ENCODE measurements at regions not wholly inside any gene's neighbourhood (a gene's known extent, or its start where the extent isn't known, plus 50 kb on each side); places are given as distances from the start of the nearest gene placed in this dataset.

GRCh38 chr21:32113486-32113885 lies 165.4 kb downstream of the MIS18A start:
- TF ChIP-seq, protein P1, sequence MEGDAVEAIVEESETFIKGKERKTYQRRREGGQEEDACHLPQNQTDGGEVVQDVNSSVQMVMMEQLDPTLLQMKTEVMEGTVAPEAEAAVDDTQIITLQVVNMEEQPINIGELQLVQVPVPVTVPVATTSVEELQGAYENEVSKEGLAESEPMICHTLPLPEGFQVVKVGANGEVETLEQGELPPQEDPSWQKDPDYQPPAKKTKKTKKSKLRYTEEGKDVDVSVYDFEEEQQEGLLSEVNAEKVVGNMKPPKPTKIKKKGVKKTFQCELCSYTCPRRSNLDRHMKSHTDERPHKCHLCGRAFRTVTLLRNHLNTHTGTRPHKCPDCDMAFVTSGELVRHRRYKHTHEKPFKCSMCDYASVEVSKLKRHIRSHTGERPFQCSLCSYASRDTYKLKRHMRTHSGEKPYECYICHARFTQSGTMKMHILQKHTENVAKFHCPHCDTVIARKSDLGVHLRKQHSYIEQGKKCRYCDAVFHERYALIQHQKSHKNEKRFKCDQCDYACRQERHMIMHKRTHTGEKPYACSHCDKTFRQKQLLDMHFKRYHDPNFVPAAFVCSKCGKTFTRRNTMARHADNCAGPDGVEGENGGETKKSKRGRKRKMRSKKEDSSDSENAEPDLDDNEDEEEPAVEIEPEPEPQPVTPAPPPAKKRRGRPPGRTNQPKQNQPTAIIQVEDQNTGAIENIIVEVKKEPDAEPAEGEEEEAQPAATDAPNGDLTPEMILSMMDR (IDR thresholded peaks at IDR 0.05 in 2 of 3, conservative IDR thresholded peaks at IDR 0.05 in 1 of 3; ENCODE audit: control insufficient read depth in 2 of 3, extremely low read depth in 1 of 3, insufficient read depth in 1 of 3, low read depth in 3 of 3, low read length in 3 of 3) = no peak
- TF ChIP-seq FOS (IDR thresholded peaks at IDR 0.05; ENCODE audit: borderline replicate concordance, extremely low read depth, insufficient read length) = no peak
- no peak for TF ChIP-seq BCLAF1 (IDR thresholded peaks at IDR 0.05)
